Muscle of arm (tissue), 1 donor: ENCODE measurements at regions not wholly inside any gene's neighbourhood (a gene's known extent, or its start where the extent isn't known, plus 50 kb on each side); places are given as distances from the start of the nearest gene placed in this dataset.
"Not testable (repeated sequence)": the region's sequence is repeated elsewhere in the genome, so short reads cannot be mapped to it uniquely, and the experiment has no call there.

Source experiments
- DNase-seq: peaks from one replicate; pipeline ENCODE4 v3.0.0-alpha.2; 2013

DNA sequence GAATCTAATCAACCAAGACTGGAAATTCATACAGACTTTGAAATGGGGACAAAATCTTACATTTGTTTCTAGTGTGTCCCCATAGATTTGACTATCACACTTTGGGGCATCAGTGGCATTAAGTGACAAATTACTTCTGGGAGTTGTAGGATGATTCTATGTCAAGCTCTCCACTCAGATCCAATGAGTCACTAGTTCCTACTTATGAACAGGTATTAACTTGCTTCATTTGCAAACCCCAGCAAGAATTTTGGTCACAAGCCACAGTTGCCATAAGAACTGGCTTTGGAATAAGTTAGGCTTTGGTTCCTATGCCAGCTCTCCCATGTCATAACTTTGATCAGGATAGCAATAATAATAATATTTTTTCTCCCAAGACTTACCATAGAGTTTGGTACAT lies 77.6 kb upstream of the PTPRK start:
- no peak for DNase-seq

DNA sequence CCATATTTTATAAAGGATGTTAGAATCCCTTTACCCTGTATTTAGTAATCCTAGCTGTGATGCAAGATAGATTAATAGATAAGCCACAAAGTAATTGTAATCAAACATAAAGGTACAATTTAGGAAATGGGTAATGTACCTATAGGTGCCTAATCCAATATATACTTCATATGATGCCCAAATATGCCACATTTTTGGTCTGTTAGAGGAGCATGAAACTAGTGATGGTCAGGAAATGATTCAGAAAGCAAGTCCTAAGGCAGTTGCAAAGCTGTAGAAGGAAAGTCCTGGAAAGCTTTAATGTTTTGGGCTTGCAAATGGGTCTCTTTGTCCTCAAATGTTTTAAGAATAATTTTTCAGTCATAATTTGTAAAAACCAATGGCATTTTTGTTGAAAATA lies 76.6 kb upstream of the PTPRK start:
- DNase-seq = no peak

- DNase-seq = no peak
Measured at GRCh38 chr6:128595544-128595943, 75.1 kb upstream of the PTPRK start.

DNA sequence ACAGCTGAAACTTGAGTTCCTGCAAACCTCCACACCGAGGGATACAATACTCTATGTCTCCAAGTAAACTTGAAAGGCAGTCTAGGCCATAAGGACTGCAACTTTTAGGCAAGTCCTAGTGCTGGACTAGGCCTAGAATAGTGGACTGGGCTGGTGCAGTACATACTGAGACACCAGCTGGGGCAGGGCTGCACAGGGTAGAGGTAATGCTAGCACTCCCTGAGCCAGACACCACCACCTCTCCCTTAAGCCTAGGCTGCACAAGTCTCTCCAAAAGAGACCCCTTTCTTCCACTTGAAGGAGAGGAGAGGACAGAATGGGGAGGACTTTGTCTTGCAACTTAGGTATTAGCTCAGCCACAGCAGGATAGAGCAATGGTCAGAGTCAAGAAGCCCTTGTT lies 65.7 kb upstream of the PTPRK start:
- DNase-seq = no peak

DNA sequence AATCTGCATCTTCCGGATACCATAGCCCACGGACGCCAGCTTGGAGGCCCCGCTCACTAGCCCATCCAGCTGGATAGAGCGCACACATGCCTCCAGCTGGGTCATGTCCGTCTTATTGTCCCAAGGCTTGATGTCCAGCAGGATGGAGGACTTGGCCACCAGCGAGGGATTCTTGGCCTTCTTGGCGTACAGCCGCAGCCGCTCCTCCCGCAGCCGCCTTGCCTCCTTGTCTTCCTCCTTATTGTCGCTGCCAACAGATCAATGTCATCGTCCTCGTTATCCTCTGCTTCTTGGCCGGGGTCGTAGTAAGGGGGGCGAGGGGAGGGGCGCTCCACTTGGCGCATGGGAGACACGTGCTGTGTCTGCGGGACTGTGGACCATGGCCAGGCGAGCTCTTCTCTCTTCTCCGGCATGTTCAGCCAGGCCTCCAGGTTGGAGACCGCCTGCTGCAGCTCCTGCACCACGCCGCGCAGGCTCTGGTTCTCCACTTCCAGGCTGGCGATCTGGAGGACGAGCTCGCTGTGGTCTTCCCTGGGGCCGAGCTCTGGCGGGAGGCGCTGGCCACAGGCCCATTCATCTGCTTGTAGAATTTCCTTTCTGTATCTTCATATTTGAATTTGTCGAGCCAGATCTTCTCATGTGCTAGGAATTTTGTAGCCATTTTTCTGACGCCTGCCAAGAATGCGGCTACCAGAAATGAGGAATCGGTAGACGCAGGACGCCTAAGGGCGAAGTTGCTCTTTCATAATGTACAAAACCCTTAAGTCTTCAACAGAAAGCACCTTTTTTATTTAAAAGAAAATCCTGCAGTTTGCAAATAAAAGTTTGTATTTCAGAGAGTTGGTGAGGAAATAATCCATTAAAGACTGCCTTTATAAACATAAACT lies 60.1 kb upstream of the PTPRK start:
- DNase-seq = no peak

DNA sequence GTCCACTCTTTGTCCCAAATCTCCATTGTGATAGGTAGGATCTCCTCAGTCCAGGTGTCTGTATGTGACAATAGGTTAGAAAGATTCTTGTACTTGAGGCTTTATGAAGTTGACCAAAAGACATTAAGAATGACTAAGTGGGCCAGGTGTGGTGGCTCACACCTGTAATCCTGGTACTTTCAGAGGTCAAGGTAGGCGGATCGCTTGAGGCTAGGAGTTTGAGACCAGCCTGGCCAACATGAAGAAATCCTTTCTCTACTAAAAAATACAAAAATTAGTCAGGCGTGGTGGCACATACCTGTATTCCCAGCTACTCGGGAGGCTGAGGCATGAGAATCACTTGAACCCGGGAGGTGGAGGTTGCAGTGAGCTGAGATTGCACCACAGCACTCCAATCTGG lies 54.9 kb upstream of the PTPRK start:
- not testable (repeated sequence) for DNase-seq

DNA sequence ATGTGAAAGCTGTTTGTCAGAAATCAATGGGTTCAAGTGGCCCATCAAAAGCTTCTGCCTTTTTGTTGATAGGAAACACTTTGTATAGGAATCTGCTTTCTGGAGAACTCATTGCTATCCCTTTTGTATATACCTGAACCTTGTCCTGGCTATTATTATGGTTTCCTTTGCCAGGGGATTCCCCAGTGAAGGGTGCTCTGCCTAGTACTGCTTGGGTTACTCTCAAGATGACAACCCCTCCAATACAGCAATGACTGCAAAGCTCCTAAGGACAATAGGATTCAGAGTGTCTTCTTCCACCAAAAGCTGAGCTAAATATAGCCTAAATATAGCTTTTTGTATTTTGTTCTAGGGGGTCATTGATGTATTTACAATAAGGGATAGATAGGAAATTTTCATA lies 54.0 kb upstream of the PTPRK start:
- no peak for DNase-seq

DNA sequence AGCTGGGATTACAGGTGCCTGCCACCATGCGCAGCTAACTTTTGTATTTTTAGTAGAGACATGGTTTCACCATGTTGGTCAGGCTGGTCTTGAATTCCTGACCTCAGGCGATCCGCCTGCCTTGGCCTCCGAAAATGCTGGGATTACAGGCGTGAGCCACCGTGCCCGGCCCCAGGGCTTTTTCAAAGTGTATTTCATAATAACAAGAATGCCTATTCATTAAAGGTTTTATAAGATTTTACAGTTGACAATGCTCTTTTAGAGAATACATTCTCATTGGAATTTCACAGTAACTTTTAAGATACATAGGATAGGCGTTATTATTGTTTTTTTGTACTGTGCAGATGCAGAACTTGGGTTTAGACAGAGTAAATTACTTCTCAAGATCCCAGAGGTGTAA lies 52.6 kb upstream of the PTPRK start:
- DNase-seq = no peak

- no peak for DNase-seq
Measured at GRCh38 chr6:128572294-128572693, 51.9 kb upstream of the PTPRK start.

DNA sequence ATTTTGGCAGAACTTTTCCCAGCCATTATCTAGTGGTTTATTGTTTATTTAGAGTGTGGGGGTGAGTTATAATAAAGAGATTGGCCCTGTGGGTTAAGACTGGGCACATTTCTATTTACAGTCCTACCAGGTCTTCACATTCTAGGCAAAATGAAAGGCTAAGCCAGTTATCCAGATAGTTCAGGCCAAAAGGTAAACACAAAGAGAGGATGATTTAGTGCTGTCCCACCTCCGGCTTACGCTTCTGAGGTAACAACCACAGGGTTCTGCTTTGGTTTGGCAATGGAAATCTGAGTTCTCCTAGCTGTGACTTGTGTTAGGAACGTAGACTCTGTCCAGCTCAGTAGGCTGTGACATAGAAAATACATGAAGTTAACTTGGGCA lies 50.3 kb upstream of the PTPRK start:
- DNase-seq = no peak

DNA sequence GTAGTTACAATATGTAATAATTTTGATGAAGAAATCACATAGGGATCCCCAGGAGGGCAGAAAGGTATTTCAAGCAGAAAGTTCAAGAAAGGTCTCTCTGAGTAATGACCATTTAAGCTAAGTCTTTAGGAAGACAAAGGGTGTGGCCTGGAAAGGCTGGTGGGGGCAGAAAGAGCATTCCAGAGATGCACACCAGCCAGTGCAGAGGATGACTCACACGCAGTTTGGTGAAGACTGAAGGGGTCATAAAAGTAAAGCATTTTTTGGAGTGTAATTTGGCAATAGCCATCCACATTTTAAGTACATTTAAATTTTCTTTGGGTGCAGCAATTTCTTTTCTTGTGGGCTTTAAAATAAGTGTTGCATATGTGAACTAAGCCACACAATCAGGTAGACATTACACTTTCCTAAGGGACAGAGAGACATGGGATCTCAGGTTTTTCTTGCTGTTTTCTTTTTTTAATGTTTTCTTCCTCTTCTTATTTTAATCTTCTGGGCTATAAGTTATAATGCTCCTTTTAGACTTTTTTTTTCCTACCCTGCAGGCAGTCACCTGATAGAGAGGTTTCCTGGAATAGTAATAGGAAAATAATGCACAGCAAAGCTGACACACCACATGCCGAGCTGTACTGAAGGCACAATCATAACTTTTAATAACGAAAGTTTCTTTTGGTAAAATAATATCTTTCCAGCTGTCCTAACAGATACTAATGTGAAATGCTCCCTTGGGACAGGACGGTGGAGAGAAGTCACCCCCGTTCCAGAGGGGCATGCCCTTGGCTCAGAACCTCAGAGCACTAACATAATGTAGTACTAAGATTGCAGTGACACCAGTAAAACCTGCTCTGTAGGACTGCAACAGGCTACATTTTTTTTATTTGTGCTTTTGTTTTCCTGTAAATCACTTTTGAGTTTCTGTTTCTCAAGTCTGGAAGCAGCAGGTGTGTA lies 49.6 kb upstream of the PTPRK start:
- peak; percentile 11 for DNase-seq
